GOT3 (cell line): ENCODE measurements at regions not wholly inside any gene's neighbourhood (a gene's known extent, or its start where the extent isn't known, plus 50 kb on each side); places are given as distances from the start of the nearest gene placed in this dataset.

ENCODE experiments used
- DNase-seq: peaks from one replicate; lab custom pipeline; 2025; ENCODE audit warnings: mixed read lengths; lab: John Stamatoyannopoulos, UW

GRCh38 chr2:23128684-23129292 lies 256.2 kb upstream of the KLHL29 start:
- DNase-seq: no peak

GRCh38 chr2:23131066-23131575 lies 253.9 kb upstream of the KLHL29 start:
- DNase-seq: no peak

- no peak for DNase-seq
Observed at GRCh38 chr2:23132000-23132399, 253.0 kb upstream of the KLHL29 start.

- DNase-seq: no peak
Observed at GRCh38 chr2:23132823-23133595, 252.0 kb upstream of the KLHL29 start.

- DNase-seq: no peak
Observed at GRCh38 chr2:23134726-23135125, 250.3 kb upstream of the KLHL29 start.

GRCh38 chr2:23135481-23136100 lies 249.4 kb upstream of the KLHL29 start:
- DNase-seq: no peak

GRCh38 chr2:23137166-23137565 lies 247.8 kb upstream of the KLHL29 start:
- DNase-seq: no peak

GRCh38 chr2:23138701-23139100 lies 246.3 kb upstream of the KLHL29 start:
- no peak for DNase-seq

GRCh38 chr2:23145460-23145859 lies 239.5 kb upstream of the KLHL29 start:
- no peak for DNase-seq

- DNase-seq: no peak
Observed at GRCh38 chr2:23146011-23146410, 239.0 kb upstream of the KLHL29 start.

- no peak for DNase-seq
Observed at GRCh38 chr2:23148342-23148741, 236.6 kb upstream of the KLHL29 start.

GRCh38 chr2:23149777-23150176 lies 235.2 kb upstream of the KLHL29 start:
- no peak for DNase-seq

- no peak for DNase-seq
Observed at GRCh38 chr2:23153484-23153883, 231.5 kb upstream of the KLHL29 start.

GRCh38 chr2:23155022-23155421 lies 230.0 kb upstream of the KLHL29 start:
- no peak for DNase-seq

GRCh38 chr2:23157812-23158211 lies 227.2 kb upstream of the KLHL29 start:
- no peak for DNase-seq

- DNase-seq: no peak
Observed at GRCh38 chr2:23158306-23158705, 226.7 kb upstream of the KLHL29 start.

GRCh38 chr2:23159746-23160405 lies 225.1 kb upstream of the KLHL29 start:
- DNase-seq: no peak

GRCh38 chr2:23164173-23164572 lies 220.8 kb upstream of the KLHL29 start:
- DNase-seq: no peak

GRCh38 chr2:23169896-23170295 lies 215.1 kb upstream of the KLHL29 start:
- DNase-seq: no peak

- DNase-seq: no peak
Observed at GRCh38 chr2:23171108-23171507, 213.9 kb upstream of the KLHL29 start.

- DNase-seq: no peak
Observed at GRCh38 chr2:23178396-23178795, 206.6 kb upstream of the KLHL29 start.

- DNase-seq: no peak
Observed at GRCh38 chr2:23183733-23184132, 201.2 kb upstream of the KLHL29 start.
